HG02763 (cell line): ENCODE measurements at regions not wholly inside any gene's neighbourhood (a gene's known extent, or its start where the extent isn't known, plus 50 kb on each side); places are given as distances from the start of the nearest gene placed in this dataset.

Source experiments
- ATAC-seq: cut with Tn5 transposase; IDR thresholded peaks from one replicate; pipeline ENCODE4 v1.9.1; 2021; ENCODE audit warnings: mild to moderate bottlenecking, moderate library complexity; ENCODE audit not compliant: unreplicated experiment

DNA sequence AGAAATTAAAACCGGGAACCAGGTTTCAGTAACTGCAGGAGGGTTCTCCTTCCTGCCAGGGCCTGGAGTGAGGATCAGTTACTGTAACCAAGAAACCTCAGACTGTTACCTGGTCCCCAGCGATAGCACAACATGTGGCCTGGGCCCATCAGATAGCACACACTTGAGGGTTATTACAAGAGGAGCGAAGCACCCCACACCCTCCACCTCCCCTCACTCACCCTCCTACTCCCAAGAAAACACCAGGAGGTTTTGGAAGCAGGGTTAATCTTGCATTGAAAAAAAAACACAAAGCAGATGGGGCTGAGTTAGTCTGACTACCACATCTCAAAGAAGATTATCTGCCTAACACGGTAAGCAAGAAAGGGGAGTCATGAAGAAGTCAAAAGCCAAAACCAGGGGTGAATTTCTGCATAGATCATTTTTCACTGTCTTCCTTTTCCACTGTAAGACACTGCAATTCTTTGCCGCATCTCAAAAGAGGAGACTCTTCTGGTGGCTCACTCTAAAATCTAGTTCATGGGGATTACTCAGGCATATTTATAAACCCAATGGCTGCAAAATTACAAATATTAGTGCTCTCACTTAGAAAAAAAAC lies 75.9 kb upstream of the DOCK9 start:
- no peak for ATAC-seq

GRCh38 chr13:99055281-99055680 lies 77.4 kb upstream of the DOCK9 start:
- ATAC-seq, result no peak

DNA sequence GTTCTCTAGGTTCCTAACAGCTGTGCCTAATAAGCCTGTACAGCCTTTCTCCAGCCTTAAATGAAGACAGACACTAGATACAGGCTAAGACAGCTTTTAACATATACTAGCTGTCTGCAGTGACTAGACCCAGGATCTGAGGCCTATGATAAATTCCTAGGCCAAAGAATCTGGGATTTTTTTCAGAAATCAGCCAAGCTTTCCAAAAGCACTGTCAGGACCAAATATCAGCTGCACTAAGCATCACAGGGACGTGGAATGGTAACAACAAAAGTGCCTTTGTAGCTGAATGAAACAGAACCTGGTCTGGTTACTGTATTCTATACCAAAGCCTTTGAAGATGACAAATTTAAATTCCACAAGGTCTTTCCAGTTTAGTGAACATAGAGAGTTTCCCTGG lies 77.9 kb upstream of the DOCK9 start:
- ATAC-seq, result no peak

DNA sequence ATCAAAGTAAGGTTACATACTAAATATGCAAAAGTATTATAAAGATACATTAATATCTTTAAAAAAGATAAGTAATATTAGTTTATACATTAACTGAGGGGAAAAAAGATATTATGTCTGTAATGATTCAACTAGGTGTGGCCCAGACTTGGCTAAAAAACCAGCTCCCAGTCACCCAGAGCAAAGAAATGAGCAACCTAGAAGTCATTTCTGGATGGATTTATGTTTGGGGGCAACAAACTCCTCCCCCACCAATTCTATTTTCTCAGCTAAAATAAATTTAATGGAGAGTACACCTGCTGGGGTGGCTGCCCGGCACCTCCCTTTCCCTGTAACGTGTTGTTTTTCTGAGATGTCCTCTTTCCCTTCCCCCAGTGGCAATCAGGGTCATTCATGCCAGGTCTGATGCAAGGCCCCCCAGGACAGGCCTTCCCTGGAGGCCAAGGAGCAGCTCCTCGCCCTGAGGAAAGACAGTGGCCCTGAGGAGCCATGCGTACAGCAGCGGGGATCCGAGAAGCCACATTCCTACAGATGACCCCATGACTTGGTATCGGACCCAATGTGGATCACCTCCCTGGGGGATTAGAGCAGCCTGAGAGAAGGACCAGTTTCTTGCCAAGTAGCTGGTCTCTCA lies 78.6 kb upstream of the DOCK9 start:
- ATAC-seq, result no peak

GRCh38 chr13:99057310-99057975 lies 79.6 kb upstream of the DOCK9 start:
- ATAC-seq, result no peak

- ATAC-seq, result no peak
Observed at GRCh38 chr13:99058527-99059495, 80.9 kb upstream of the DOCK9 start.

GRCh38 chr13:99059498-99060075 lies 81.7 kb upstream of the DOCK9 start:
- ATAC-seq, result no peak

- ATAC-seq, result no peak
Observed at GRCh38 chr13:99061411-99061810, 83.5 kb upstream of the DOCK9 start.

- ATAC-seq, result no peak
Observed at GRCh38 chr13:99062593-99062992, 84.7 kb upstream of the DOCK9 start.

GRCh38 chr13:99063178-99063577 lies 85.3 kb upstream of the DOCK9 start:
- ATAC-seq, result no peak

- ATAC-seq, result no peak
Observed at GRCh38 chr13:99063952-99064351, 86.1 kb upstream of the DOCK9 start.

- ATAC-seq, result no peak
Observed at GRCh38 chr13:99064624-99065234, 86.9 kb upstream of the DOCK9 start.

GRCh38 chr13:99065235-99066015 lies 87.6 kb upstream of the DOCK9 start:
- ATAC-seq, result no peak

DNA sequence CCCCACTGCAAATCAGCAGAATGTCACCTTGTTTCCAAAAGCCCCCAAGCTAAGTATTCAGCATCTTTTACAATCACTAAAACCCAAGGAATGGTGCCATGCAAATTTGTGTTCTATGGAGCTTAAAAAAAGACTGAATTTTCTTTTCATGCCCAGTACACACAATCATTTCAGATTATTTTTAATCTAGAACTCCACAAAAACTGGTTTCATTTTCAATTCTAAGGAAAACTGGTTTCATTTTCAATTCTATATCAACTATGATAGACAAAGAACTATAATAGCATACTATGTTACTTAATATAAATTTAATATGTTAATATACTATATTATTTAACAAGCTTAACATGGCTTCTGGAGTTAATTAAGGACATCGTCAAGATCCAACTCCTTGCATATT lies 88.4 kb upstream of the DOCK9 start:
- no peak for ATAC-seq

DNA sequence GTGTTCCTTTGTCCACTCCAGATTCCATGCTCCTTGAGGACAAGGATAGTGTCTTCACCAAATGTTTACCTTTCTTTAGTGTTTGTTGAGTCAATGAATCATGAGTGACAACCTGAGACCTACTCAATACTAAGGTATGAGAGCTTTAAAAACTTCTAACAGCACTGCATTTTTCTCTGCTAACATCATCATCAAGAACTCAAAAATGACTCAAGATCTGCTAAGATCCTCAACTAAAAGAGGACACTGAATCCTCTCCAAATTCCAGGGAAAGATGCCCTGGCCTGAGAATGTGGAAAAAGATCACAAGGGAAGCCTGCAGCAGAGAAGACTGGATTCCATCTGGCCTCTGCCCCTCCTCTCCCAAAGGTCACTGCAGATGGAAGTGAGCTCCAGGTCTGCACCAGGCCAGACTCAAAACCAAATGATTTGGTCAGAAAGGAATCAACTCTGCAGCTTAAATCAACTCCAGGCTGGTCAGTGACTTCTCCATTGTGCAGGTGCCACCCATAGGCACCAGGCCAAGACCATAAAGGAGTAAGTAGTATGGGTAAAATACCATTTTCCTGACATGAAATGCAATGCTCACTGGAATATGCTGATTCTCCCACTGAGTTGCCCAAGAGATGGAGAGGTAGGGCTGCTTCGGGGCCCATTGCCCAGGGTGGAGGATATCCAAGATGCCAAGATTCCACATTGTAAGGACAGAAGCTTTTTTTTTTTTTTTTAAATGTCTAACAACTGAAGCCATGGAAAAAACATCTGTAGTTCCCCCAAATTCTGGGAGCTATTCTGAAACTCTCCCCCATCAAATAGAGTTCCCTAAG lies 89.5 kb upstream of the DOCK9 start:
- ATAC-seq, result no peak

DNA sequence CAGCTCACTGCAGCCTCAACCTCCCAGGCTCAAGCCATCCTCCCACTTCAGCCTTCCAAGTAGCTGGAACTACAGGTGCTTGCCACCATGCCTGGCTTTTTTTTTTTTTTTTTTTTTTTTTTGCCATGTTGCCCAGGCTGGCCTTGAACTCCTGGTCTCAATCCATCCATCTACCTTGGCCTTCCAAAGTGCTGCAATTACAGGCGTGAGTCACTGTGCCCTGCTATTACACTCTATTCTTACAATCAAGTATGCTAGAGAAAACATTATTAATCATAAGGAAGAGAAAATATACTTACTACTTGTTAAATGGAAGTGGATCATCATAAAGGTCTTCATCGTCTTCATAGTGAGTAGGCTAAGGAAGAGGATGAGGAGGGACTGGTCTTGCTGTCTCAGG lies 93.3 kb upstream of the DOCK9 start:
- no peak for ATAC-seq

- ATAC-seq, result no peak
Observed at GRCh38 chr13:99071666-99072065, 93.8 kb upstream of the DOCK9 start.

GRCh38 chr13:99072356-99072755 lies 94.5 kb upstream of the DOCK9 start:
- no peak for ATAC-seq

GRCh38 chr13:99072941-99073340 lies 95.1 kb upstream of the DOCK9 start:
- ATAC-seq, result no peak
